Endothelial cell of umbilical vein (primary cell): ENCODE measurements at regions not wholly inside any gene's neighbourhood (a gene's known extent, or its start where the extent isn't known, plus 50 kb on each side); places are given as distances from the start of the nearest gene placed in this dataset.

Experiments
- BruUV-seq: library from RNA; stranded (reverse); fragments of 400-500 nt; replicated peaks from 2 replicates; lab custom pipeline; 2021; lab: Mats Ljungman, UMichigan
- CTCF ChIA-PET: fragments of 300-600, 350-600 bp; sonication (Branson Sonifier 250); formaldehyde crosslinking; loops from one replicate; lab custom pipeline; 2021; ENCODE audit warnings: antibody characterized with exemption, inconsistent platforms; lab: Charles Lee
- POLR2A ChIA-PET: fragments of 300-600, 350-600 bp; sonication (Branson Sonifier 250); formaldehyde crosslinking; loops from one replicate; lab custom pipeline; 2021; ENCODE audit warnings: antibody characterized with exemption, inconsistent platforms; lab: Charles Lee
- DNase-seq: peaks from one replicate; pipeline ENCODE4 v3.0.0-alpha.2; 2011; ENCODE audit warnings: low read depth, low spot score
- FAIRE-seq: peaks from 2 replicates; lab custom pipeline; 2011; peaks lifted over from hg19 to GRCh38; lab: Jason Lieb, UNC
- H2AFZ ChIP-seq: 2 replicates; pipeline ENCODE4 v1.6.0; 2012; ENCODE audit warnings: low read depth, low read length, control low read depth, inconsistent platforms
- H3K27ac ChIP-seq: 2 replicates; pipeline ENCODE4 v1.5.1; 2011; ENCODE audit warnings: low read depth, mild to moderate bottlenecking, control low read depth, low read length, moderate library complexity; ENCODE audit not compliant: insufficient read depth
- H3K27me3 ChIP-seq, 2 experiments: 2 replicates each; pipeline versions ENCODE4 v1.6.0 to v1.6.1; 2011; ENCODE audit warnings: low read length in 2 of 2, mixed read lengths in 1 of 2; ENCODE audit not compliant: control insufficient read depth in 2 of 2, insufficient read depth in 2 of 2
- H3K36me3 ChIP-seq, 2 experiments: 2 replicates in 1 of 2; 3 replicates in 1 of 2; pipeline ENCODE4 v1.5.1; 2011; ENCODE audit warnings: low read length in 2 of 2, mild to moderate bottlenecking in 1 of 2, moderate library complexity in 1 of 2; ENCODE audit not compliant: control insufficient read depth in 2 of 2, insufficient read depth in 2 of 2; ENCODE audit errors: extremely low read depth in 1 of 2
- H3K4me1 ChIP-seq: 3 replicates; pipeline ENCODE4 v1.5.1; 2011; ENCODE audit warnings: mild to moderate bottlenecking, low read length; ENCODE audit not compliant: control insufficient read depth, insufficient read depth; ENCODE audit errors: extremely low read depth
- H3K4me2 ChIP-seq: 2 replicates; pipeline ENCODE4 v1.6.1; 2011; ENCODE audit warnings: low read length, control low read depth, mixed read lengths; ENCODE audit not compliant: insufficient read depth
- H3K4me3 ChIP-seq, 3 experiments: fragments of 200-600 bp in 1 of 3; sonication (generic), shearing (Covaris generic) in 1 of 3; replicated peaks in 1 of 3; 2 replicates each; pipeline ENCODE4 v1.5.1; 2011 to 2016; ENCODE audit warnings: control low read depth in 3 of 3, low read length in 3 of 3, mild to moderate bottlenecking in 2 of 3, inconsistent platforms in 1 of 3, low read depth in 1 of 3, moderate library complexity in 1 of 3; ENCODE audit not compliant: insufficient read depth in 1 of 3
- H3K79me2 ChIP-seq: 2 replicates; pipeline ENCODE4 v1.6.0; 2012; ENCODE audit warnings: low read length, inconsistent platforms; ENCODE audit not compliant: control insufficient read depth, insufficient read depth
- H3K9ac ChIP-seq: replicated peaks from 2 replicates; pipeline ENCODE3; 2011; ENCODE audit warnings: low read length, control low read depth; ENCODE audit not compliant: insufficient read depth; ENCODE audit errors: extremely low read depth
- H3K9me1 ChIP-seq: replicated peaks from 3 replicates; pipeline ENCODE4 v1.6.0; 2011; ENCODE audit warnings: mild to moderate bottlenecking, low read length; ENCODE audit not compliant: control insufficient read depth, insufficient read depth; ENCODE audit errors: extremely low read depth
- H3K9me3 ChIP-seq: replicated peaks from 2 replicates; pipeline ENCODE4 v1.5.1; 2012; ENCODE audit warnings: low read length, inconsistent platforms; ENCODE audit not compliant: control insufficient read depth, insufficient read depth
- H4K20me1 ChIP-seq: replicated peaks from 2 replicates; pipeline ENCODE3; 2011; ENCODE audit warnings: mild to moderate bottlenecking, low read length; ENCODE audit not compliant: control insufficient read depth, insufficient read depth; ENCODE audit errors: extremely low read depth
- CTCF ChIP-seq, 2 donors: IDR thresholded peaks; 1 replicate in 1 of 2; 2 replicates in 1 of 2; pipeline ENCODE4 v1.5.1; 2011; ENCODE audit warnings: low read length in 2 of 2, mild to moderate bottlenecking in 2 of 2, moderate library complexity in 2 of 2, control low read depth in 1 of 2, inconsistent platforms in 1 of 2, low read depth in 1 of 2; ENCODE audit not compliant: insufficient read depth in 1 of 2; ENCODE audit errors: extremely low read depth in 1 of 2
- EZH2 ChIP-seq: IDR thresholded peaks from 2 replicates; pipeline ENCODE4 v1.6.1; 2012; ENCODE audit warnings: borderline replicate concordance, low read depth, mild to moderate bottlenecking, moderate library complexity, low read length, inconsistent platforms; ENCODE audit not compliant: severe bottlenecking
- FOS ChIP-seq: IDR thresholded peaks from 2 replicates; pipeline ENCODE4 v1.6.1; 2011; ENCODE audit warnings: mild to moderate bottlenecking, low read length, moderate library complexity, borderline replicate concordance; ENCODE audit not compliant: insufficient read depth
- GATA2 ChIP-seq: IDR thresholded peaks from 2 replicates; pipeline ENCODE4 v1.7.0; 2011; ENCODE audit warnings: low read depth, mild to moderate bottlenecking, moderate library complexity, mixed read lengths, low read length; ENCODE audit not compliant: insufficient read length, insufficient read depth
- JUN ChIP-seq: IDR thresholded peaks from 2 replicates; pipeline ENCODE4 v1.6.1; 2011; ENCODE audit warnings: borderline replicate concordance, low read depth; ENCODE audit not compliant: insufficient read length, insufficient read depth
- POLR2A ChIP-seq: IDR thresholded peaks from 2 replicates; pipeline ENCODE4 v1.6.1; 2012; ENCODE audit warnings: low read depth, mild to moderate bottlenecking, control low read depth, low read length
- POLR2AphosphoS5 ChIP-seq: IDR thresholded peaks from 2 replicates; pipeline ENCODE4 v1.6.1; 2012; ENCODE audit warnings: low read depth, mild to moderate bottlenecking, control low read depth, low read length, moderate library complexity; ENCODE audit not compliant: insufficient read depth
- dilution Hi-C: fragments of 300-500 bp; cut with MboI; formaldehyde crosslinking; loops from one replicate; pipeline ENCODE4 v1.15.0; 2019; ENCODE audit warnings: low sequenced_read_pairs; ENCODE audit not compliant: extremely low pct_ligation_motif_present
- intact Hi-C: fragments of 100-400 bp; cut with micrococcal nuclease; formaldehyde crosslinking; loops from one replicate; pipeline ENCODE4 v1.10.0; 2022

- Histone ChIP-seq H4K20me1 (no peaks in the 10 kb centered on the region), H3K79me2 (no peaks in the 10 kb centered on the region), H3K9ac (no peak overlapping the region), H3K4me3 (no peak overlapping the region), H3K9me1 (no peaks in the 10 kb centered on the region), H3K27ac (no peak overlapping the region), H3K36me3 (no peaks in the 10 kb centered on the region), H3K4me1 (peaks cover 45% of the 10 kb centered on the region), H2AFZ (peak overlapping the region; percentile 46), H3K27me3 (no peaks in the 10 kb centered on the region), H3K4me2 (no peak overlapping the region), H3K9me3 (no peaks in the 10 kb centered on the region)
- no TSS peak for BruUV-seq
- intact Hi-C loops (loop anchor here (2.0 kb wide), 2 partner anchors 38 to 284 kb away; no protein-coding TSS in a partner anchor), dilution Hi-C loops (no loop called here)
- DNase-seq, result peak; percentile 54
- POLR2A ChIA-PET, result interaction anchor here (2.2 kb wide), 1 partner anchor 221 kb away, joined by 7 read pairs; no protein-coding TSS in a partner anchor
- FAIRE-seq, result no peak
- TF ChIP-seq GATA2, result no peak
- TF ChIP-seq FOS, result no peak
- CTCF ChIA-PET, result interaction anchor here (0.7 to 6.9 kb wide), 40 partner anchors 9 to 868 kb away, joined by 3 to 164 read pairs (median 6); partner anchors contain the start of gene BMP4
Observed at GRCh38 chr14:54174457-54174856, 217.8 kb upstream of the BMP4 start.

DNA sequence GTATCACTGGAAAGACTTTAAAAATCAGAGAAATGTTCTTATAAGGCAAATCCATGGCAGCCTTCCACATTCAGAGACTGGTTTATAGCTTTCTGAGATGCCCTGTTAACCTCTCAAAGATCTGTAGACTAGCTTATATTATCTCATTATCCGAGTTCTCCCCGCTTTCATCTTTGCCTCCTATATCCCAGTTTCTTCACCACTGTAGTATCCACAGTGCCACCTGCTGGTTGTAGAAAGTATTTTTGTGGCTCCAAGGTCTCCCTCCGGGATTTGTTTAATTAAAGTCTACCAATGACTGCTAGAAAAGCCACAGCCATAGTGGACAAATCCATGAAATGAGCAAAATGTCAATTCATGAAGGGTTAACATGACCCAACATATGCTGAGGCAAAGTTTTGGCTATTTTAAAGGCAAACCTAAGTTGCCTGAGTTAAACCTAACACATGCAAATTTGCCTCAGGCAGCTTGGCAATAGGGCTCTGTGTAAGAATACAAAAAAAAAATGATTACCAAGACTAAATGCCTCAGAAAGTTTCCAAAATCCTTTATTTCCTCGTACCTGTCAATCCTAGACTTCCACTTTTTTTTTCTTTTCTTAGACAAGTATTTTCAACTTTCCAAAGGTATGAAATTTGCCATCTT, 218.8 kb upstream of the BMP4 start:
- H3K9me3 ChIP-seq, result no peaks in the 10 kb centered on the region
- H4K20me1 ChIP-seq, result no peaks in the 10 kb centered on the region
- no peaks in the 10 kb centered on the region for H3K27me3 ChIP-seq
- H2AFZ ChIP-seq, result no peak overlapping the region
- no peaks in the 10 kb centered on the region for H3K9me1 ChIP-seq
- H3K4me2 ChIP-seq, result peak overlapping the region; percentile 15
- no peaks in the 10 kb centered on the region for H3K36me3 ChIP-seq
- H3K9ac ChIP-seq, result no peak overlapping the region
- ChIA-PET POLR2A (interaction anchor here (0.6 to 2.2 kb wide), 3 partner anchors 219 to 225 kb away, joined by 3 to 7 read pairs (median 3); partner anchors contain the start of gene BMP4), CTCF (interaction anchor here (0.6 to 6.9 kb wide), 91 partner anchors 8 to 869 kb away, joined by 3 to 164 read pairs (median 5); partner anchors contain the start of gene BMP4)
- H3K79me2 ChIP-seq, result no peaks in the 10 kb centered on the region
- no peak overlapping the region for H3K4me3 ChIP-seq
- no TSS peak for BruUV-seq
- peak; percentile 91 for DNase-seq
- H3K4me1 ChIP-seq, result peaks cover 36% of the 10 kb centered on the region
- peak; percentile 86 for FAIRE-seq
- dilution Hi-C loops (no loop called here), intact Hi-C loops (loop anchor here (1.0 to 5.0 kb wide), 10 partner anchors 37 to 878 kb away; partner anchors contain the start of gene BMP4)
- no peak overlapping the region for H3K27ac ChIP-seq
- TF ChIP-seq CTCF (IDR thresholded peaks at IDR 0.05; ENCODE audit: extremely low read depth in 1 of 2, insufficient read depth in 1 of 2, low read depth in 1 of 2, low read length in 2 of 2) (peak; percentile 57 to 62), POLR2AphosphoS5 (no peak), EZH2 (no peak), FOS (no peak), POLR2A (no peak), JUN (no peak), GATA2 (peak; percentile 16)
